Activated T-cell treated with anti-CD3 and anti-CD28 coated beads for 4 hours (primary cell): ENCODE measurements at regions not wholly inside any gene's neighbourhood (a gene's known extent, or its start where the extent isn't known, plus 50 kb on each side); places are given as distances from the start of the nearest gene placed in this dataset.

Experiments used
- DNase-seq: peaks from one replicate; pipeline ENCODE4 v3.0.0-alpha.2; 2020

DNA sequence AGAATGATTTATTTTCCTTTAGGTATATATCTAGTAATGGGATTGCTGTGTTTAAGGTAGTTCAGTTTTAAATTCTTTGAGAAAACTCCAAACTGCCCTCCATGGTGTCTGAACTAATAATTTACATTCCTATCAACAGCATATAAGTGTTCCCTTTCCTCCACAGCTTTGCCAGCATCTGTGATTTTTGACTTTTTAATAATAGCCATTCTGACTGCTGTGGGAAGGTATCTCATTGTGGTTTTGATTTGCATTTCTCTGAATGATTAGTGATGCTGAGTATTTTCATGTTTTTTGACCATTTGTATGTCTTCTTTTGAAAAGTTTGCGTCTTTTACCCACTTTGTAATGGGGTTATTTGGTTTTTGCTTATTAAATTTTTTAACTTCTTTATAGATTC lies 571.6 kb upstream of the CCDC54 start:
- DNase-seq, result no peak

DNA sequence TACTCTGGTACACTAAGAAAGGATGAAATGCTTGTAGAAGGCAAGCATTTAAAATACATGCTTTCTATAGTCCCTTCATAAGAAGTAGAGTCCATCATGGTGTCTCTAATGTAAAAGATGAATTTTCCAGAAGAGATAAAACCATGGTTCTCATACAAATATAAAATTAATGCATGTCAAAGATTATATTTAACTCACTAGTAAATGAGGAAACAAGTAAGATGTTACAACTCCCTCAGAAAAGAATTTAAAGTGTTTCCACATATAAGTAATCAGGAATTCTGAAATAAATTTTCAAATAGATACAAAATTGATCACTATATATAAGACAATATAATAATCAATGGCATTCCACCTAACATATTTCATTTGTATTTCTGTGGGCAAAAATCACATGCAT lies 570.3 kb upstream of the CCDC54 start:
- DNase-seq, result no peak

DNA sequence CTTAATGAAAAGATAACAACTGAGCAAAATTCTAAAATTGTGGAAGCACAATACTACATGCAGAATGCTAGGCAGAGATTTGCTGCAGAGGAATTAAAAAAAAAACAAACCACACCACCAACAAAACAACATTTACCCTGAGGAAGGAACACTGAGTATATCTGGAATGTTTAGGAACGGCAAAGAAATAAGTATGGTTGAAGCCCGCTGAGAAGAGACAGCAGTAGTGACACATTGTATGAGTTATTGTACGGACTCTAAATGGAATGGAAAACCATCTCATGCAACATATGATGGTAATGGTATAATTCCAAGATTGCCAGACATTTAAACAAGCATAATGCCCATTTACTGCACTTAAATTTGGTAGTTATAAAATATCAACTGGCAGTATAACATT lies 568.2 kb upstream of the CCDC54 start:
- DNase-seq, result no peak

DNA sequence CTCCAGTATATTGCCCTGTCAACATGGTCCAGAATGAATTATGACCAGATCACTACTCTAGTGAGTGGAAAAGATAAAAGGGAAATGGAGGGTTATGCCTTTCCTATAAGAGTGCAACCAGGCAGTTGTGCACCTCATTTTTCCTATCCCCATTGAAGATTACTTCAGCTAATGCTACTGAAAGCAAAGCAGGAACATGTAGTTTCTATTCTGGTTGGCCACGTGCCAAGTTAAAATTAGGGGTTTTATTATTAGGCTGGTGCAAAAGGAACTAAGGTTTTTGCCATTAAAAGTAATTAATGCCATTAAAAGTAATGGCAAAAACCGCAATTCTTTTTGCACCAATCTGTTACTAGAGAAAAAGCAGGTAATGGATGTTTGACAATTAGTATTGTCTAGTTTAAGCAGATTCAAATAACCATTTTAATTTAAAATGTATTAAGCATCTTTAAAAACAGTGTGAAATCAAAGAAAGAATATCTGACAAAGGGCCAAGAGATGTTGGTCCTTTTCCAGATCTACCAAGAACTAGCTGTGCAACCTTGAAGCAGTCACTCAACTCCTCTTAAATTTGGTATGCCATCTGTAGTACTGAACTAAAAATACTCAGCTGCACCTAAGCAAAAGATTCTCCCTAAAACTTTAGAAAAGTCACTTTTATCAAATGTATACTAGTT lies 567.5 kb upstream of the CCDC54 start:
- DNase-seq, result no peak

DNA sequence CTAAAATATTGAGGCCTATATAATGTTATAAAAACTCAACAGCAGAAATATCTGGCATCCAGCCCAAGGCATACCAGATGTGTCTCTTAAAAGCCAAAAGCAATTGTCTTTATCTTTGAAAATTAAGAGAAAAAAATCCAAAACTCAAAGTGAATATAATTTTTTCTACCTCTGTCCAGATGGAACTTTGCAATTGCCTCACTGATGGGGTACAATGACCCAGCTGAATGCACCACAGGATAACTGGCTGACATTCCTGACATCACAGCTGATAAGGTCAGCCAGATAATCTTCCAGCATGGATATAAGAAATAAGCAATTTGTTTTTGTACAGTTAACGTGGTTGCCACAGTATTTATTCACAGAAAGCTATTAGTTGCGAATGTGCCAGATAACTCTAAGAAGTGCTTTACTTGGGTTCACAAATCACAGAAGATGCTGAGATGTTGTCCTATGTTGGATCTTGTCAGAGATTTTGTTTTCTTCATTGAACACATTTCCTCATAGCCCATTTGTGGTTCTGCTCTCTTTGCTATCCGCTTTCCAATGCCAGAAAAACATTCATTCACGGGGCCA lies 566.9 kb upstream of the CCDC54 start:
- DNase-seq, result no peak

DNA sequence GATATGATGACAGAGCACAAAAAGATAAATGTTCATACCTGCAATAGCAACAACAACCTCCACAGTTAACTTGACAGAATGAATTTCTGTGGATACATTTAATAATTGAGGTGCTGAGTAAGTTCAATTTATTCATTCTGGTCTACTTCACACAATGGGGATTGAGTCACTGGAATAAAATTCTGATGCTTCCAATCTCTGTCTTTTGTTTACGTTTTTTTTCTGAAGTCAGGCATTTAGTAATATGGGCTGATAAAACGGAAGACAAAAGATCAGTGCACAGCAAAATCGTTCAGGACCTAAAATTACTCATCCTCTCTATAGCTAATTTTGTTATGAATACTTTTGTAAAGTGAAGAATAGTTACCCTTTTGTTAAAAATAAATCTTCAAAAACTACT lies 565.9 kb upstream of the CCDC54 start:
- DNase-seq, result no peak

DNA sequence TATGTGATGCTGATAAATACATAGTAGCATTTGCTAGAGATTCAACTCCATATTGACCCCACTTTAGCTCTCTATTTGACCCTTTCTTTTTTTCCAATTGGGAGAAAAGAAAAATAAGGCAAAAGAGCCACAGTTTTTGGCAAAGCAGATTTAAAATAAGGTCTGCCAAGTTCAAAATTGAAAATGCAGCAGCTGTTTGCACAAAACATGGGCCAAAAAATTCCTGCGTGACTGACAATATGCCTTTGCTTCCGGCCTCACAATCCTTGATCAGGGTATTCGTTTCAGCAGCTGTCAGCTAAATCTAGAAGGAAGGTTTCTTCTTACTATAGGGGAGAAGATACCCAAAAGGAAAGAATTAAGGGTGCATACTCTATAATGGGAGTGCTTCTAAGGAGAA lies 563.5 kb upstream of the CCDC54 start:
- no peak for DNase-seq

DNA sequence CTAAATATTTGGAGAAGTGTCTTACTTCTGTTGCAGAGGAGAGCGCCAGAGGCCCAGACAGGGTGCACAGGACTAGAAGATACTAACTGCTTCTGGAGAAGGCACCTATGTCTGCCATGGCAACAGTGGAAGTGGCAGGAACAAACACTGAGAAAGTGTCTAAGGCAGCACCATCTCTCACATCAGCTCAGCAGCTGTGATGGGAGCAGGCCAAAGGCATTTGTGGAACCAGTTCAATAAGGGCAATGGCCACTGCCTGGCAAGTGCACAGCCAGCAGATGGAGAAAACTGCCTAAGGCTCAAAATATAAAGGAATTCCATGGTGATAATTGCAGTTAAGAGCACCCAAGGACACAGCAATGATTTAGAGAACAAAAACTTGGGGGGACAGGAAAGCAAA lies 563.0 kb upstream of the CCDC54 start:
- no peak for DNase-seq

DNA sequence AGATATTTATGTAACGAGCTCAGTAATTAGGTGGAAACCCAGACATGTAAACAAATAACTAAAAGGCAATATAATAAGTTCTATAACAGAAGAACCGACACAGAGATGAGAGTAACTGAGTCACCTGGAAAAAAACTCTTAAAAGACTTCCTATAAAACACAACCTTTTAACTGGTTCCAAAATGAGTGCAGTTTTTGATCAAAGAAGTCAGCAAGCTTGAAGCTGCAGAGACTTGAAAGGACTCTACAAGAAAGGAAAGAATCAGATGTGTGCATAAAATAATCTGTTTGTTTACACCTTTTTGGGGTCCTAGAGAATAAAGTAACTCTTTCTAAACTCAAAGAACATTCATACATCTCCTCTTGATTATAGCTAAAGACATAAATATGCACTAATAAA lies 560.4 kb upstream of the CCDC54 start:
- no peak for DNase-seq

DNA sequence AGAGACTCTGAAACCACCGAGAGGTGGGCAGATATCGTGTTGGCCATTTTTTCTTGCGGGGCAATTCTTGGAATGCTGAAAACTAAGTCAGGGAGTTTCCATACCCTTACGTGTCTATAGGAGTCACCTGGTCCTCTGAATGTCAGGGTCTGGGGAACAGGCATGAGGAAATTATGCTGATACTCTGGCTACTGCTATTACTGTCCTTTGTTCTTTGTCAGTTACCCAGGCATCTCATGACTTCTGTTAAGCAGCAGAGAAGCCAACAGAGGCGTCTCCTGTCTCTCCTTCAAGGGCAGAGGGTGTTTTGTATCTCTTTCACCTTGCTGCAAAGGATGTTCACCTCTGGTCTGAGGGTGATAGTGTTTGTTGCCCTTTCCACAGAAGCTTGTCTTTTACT lies 559.5 kb upstream of the CCDC54 start:
- no peak for DNase-seq

DNA sequence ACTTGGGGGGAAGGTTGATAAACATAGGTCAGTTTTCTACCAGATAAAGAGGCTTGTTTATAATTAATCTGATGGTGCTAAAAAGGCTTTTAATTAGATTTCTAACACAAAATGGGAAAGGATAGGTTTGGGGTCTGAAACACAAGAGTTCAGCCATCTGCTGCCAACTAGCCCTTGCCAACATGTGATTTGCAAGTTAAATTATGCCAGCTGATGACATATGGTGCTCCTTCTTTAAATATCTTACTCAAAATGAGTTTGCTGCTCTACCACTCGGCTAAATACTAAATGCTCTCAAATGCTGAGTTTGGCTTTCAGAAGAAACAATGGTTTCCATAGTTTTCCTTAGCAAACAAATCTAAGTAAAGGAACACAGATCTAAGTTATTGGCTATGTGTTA lies 557.8 kb upstream of the CCDC54 start:
- DNase-seq, result no peak

DNA sequence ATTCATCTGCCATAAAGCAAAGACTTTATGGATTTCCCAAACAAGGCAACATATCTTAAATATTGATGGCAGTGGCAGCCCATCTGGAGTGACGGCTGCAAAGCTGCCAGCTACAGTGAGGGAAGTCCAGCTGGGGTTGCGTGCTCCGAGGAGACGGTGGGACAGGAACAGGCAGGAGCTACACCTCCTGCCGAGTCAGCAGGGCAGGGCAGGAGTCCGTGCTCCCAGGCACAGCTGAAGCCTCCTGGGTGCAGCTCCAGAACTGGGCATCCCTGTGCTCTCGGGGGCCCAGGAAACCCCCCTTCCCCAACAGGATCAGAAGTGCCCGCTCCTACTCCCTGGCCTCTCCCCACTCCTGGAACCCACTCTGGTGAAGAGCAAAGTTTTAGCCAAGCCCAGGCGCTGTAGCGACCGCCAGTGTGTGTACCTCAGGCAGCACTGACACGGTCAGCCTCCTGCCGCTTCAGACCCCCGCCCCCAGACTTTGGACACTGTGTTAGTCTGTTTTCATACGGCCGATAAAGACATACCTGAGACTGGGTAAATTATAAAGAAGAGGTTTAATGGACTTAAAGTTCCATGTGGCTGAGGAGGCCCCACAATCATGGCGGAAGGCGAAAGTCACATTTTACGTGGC lies 556.4 kb upstream of the CCDC54 start:
- no peak for DNase-seq

DNA sequence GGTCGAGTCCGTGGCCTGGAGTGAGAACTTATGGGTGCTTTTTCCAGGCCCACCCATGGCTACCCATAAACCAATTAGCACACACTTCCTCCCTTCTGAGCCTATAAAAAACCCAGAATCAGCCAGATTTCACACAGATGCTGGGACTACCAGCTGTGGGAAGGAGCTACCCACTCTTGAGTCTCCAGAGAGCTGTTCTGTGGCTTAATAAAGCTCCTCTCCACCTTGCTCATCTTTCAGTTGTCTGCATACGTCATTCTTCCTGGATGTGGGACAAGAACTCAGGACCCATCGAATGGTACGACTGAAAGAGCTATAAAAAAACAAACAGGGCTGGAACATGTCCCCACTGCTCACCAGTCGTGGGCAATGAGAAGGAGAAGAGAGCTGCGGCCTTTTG lies 555.4 kb upstream of the CCDC54 start:
- DNase-seq, result no peak

DNA sequence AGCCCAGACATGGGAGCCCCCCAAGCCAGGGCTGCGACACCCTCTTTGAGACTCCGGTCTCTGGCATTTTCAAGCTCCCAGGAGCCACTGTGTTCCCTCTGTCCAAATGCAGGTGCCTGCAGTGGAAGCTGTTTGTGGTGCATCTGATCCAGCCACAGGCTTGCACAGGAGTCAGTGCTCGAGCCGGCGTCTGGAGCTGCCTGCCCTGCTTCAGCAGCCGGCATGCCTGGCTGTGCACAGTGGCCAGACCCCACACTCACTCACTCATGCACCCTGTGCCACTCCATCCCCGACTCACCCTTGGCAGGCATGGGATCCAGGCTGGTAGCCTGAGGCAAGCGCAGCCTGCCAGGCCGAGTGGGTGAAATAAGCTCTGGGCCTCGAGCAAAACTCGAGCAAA lies 555.0 kb upstream of the CCDC54 start:
- no peak for DNase-seq

DNA sequence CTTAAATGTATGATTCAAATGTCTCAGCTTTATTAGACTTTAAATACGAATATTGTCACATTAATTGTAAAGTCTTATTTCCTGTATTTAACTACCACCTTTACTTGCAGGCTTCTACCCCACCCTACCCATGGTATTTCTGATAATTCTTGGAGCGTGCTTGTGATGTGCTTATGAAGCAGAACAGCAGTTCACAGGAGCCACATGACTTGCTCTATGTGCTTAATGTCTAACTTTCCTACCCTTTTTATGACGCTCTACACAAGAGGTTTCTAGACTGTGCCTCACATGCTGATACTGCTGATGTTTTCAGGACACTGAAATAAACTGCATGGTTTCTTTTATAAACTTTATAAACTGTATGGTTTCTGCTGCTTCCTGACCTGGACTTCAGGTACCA lies 553.5 kb upstream of the CCDC54 start:
- no peak for DNase-seq

DNA sequence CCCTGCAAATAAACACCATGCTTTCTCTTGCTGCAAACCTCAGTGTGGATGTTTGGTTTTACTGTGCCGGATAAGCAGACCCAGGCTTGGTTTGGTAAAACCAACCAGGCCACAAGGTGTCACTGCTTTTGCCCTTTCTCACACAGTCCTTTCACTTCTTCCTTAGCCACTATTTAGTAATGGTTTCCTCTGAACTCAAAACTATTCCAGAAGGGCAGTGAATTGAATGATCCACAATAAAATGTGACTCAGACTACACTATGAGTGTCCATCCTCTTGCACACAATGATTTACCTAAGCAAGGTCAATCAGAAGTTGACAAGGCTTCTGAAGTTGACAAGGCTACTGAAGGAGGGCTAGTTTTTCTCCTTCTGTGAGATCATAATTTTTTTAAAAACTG lies 552.4 kb upstream of the CCDC54 start:
- no peak for DNase-seq

DNA sequence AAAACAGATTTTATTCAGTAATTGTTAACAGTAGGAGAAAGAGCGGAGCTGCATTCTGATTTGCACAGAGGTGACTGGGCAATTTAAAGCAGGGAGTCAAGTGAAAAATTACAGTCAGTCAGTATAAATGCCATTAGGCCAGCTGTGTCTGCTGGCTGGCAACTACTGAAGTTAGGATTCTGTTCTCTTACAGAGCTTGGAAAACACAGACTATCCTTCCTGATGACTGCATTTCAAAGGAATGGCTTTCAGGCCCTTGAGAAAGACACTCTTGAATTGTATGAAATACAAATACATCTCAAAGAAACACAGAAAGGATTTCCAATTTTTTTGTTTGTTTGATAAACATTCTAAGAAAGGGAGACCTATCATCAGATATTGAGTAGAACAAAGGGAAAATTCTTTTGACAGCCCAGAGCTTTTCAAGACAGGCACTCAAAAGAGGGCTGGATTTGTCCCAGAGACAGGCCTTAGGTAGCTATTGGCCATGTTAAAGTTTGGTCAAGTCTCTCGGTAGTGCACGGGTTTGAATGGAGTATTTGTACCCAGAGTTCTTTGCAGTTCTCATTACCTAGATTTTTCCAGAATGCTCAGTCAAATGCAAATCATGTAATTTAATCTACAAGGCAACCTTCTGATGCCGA lies 551.2 kb upstream of the CCDC54 start:
- no peak for DNase-seq

DNA sequence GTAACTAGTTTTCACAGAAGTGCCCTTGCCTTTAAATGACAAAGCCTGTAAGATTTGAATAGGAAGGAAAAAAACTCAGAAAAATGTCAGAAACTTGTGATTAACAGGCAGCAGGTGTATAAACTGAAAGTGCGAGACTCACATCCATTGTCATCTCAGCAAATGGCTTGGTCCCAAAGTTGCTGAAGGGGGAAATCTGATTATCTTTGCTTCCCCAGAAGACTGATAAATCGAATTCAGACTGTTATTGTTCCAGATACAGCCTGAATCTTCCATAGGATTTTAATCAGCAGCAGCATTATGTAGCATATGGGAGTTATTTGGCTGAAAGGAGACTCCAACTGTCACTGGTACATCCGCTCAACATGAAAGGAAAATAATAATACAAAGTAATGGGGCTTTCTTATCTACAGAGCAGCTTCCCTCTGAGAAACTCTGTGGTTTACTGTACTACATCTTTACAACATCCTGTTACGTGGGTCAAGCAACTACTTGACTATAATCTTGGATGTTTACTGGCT lies 550.4 kb upstream of the CCDC54 start:
- no peak for DNase-seq

DNA sequence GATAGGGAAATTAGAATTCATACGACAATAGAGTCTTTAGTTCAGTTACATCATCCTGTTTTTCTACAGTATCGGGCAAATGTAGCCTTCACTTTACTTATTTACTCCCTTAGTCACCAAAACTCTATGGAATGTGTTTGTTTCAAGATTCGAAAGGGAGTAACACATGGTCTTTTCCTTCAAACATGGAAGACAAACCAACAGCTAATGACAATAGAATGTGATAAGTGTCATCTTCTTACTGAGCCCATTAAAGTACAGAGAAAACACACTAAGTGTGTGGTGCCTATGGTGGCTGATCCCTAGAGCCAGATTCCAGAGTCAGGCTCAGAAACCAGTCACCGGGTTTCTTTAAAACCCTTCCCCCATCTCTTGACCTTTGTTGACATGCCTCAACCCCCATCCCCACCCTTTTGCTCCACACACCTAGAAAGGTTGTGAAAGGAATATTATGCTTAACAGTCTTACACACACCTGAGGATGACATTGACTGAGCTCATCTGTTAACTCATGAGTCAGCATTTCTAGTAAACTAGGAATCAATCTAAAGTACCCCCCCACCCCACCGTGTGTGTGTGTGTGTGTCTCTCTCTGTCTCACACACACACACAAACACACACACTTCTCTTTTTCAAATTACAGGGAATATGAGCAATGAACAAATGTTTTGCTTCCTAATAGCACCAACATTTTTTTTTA lies 549.6 kb upstream of the CCDC54 start:
- no peak for DNase-seq

DNA sequence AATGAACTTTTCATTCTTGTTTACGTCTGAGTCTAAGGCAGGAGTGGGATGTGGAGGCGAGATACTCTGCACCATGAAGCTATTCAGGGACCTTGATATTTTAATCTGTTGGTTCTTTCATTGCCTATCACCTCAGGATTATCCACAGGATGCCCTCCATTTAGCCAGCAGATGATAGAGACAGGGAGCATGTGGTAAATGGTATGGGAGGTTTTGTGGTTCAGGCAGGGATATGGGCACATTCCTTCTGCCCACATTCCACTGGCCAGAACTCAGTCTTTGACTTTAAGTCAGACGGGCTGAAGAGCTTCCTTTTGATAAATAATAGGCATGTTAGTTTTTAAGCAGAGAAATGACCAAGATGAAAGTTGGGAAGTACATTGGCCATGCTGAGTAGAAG lies 548.0 kb upstream of the CCDC54 start:
- DNase-seq, result no peak

DNA sequence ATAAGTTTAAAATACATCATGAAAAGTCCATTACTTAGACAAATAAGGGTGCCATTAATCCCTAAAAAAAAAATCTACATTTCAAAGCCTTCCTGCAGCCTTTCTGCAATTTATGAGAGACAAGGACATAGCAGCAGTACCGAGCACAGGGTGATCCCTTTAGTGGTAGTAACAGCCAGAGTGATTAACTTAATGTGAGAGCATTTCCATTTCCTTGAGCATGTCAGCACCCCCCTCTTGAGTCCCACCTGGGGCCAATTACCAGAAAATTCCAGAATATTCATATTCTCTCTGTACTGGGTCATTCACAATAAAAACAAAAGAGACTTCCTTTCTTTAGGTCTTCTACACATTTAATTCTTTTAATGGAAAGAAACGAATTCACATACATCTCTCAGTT lies 546.9 kb upstream of the CCDC54 start:
- DNase-seq, result no peak

DNA sequence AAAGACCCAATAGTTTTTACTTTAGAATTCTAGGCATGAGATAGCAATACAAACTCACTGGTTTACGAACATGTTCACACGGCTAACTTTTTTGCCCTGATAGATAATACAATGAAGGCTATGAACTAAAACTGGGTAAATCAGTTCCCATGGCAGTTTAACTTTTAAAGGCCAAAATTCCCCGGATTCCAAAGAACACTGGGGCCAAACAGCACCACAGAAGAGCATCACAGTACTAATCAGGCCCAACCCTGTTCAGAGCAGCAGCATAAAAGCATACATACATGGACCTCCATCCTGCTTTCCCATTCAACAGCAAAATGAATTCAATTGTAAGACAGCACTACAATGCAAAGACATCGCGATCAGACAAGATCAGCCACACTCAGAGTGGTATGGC lies 540.3 kb upstream of the CCDC54 start:
- no peak for DNase-seq

DNA sequence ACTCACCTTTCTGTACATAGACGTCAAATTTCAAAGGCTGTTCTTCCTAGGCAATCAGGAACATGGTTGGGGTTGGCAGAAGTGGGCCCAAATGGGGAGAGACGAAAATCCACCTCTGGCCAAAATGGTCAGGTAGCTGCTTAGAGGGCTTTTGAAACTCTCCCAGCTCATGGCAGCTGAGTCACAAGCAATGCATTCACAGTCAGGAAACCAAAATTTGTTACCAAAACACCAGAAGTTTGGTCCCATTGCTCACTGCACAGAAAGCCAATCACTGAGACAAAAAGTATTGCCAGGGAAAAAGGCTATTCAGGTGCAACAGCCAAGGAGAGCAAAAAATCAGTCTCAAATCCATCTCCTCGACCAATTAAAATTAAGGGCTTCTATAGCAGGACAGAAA lies 539.6 kb upstream of the CCDC54 start:
- DNase-seq, result no peak
